Testis (tissue), 2 donors: ENCODE measurements at regions not wholly inside any gene's neighbourhood (a gene's known extent, or its start where the extent isn't known, plus 50 kb on each side); places are given as distances from the start of the nearest gene placed in this dataset.

Experiments used
- CTCF ChIP-seq, 3 experiments: fragments of 450-650 bp in 2 of 3; fragments of 200-600 bp in 1 of 3; sonication (generic) in 1 of 3; IDR thresholded peaks; one replicate each; pipeline ENCODE4 v1.5.1; 2016 to 2019; ENCODE audit warnings: antibody characterized with exemption in 3 of 3, mild to moderate bottlenecking in 2 of 3, moderate library complexity in 1 of 3
- POLR2A ChIP-seq: fragments of 450-650 bp; IDR thresholded peaks from one replicate; pipeline ENCODE4 v1.6.1; 2017; ENCODE audit warnings: antibody characterized with exemption, mild to moderate bottlenecking, moderate library complexity

- TF ChIP-seq CTCF (IDR thresholded peaks at IDR 0.05) (no peak), POLR2A (no peak)
These were observed 437.3 kb downstream of the PLA2G4A start for GRCh38 chr1:187266051-187266450.
